Transverse colon (tissue), 4 donors: ENCODE measurements at regions not wholly inside any gene's neighbourhood (a gene's known extent, or its start where the extent isn't known, plus 50 kb on each side); places are given as distances from the start of the nearest gene placed in this dataset.

Experiments
- EP300 ChIP-seq: sonication (generic); formaldehyde crosslinking; IDR thresholded peaks from one replicate; pipeline ENCODE4 v1.6.1; 2017; ENCODE audit warnings: antibody characterized with exemption, low read depth
- POLR2AphosphoS5 ChIP-seq, 3 donors: sonication (generic); formaldehyde crosslinking; IDR thresholded peaks; one replicate each; pipeline ENCODE4 v1.6.1; 2016; ENCODE audit warnings: antibody characterized with exemption in 3 of 3
- TF ChIP-seq, protein P1 (sequence below), 5 experiments: fragments of 200-600 bp in 3 of 5; fragments of 450-650 bp in 2 of 5; sonication (generic) in 3 of 5; IDR thresholded peaks; 1 replicate in 2 of 5; 2 replicates in 3 of 5; pipeline ENCODE4 v1.5.1; 2016 to 2017; ENCODE audit warnings: antibody characterized with exemption in 5 of 5, inconsistent platforms in 3 of 5, mild to moderate bottlenecking in 2 of 5, moderate library complexity in 1 of 5

GRCh38 chr10:78435484-78436221 lies 402.0 kb downstream of the RPS24 start:
- TF ChIP-seq, protein P1, sequence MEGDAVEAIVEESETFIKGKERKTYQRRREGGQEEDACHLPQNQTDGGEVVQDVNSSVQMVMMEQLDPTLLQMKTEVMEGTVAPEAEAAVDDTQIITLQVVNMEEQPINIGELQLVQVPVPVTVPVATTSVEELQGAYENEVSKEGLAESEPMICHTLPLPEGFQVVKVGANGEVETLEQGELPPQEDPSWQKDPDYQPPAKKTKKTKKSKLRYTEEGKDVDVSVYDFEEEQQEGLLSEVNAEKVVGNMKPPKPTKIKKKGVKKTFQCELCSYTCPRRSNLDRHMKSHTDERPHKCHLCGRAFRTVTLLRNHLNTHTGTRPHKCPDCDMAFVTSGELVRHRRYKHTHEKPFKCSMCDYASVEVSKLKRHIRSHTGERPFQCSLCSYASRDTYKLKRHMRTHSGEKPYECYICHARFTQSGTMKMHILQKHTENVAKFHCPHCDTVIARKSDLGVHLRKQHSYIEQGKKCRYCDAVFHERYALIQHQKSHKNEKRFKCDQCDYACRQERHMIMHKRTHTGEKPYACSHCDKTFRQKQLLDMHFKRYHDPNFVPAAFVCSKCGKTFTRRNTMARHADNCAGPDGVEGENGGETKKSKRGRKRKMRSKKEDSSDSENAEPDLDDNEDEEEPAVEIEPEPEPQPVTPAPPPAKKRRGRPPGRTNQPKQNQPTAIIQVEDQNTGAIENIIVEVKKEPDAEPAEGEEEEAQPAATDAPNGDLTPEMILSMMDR (IDR thresholded peaks at IDR 0.05): no peak
- TF ChIP-seq EP300 (no peak), POLR2AphosphoS5 (IDR thresholded peaks at IDR 0.05) (no peak)
